Germinal center (tissue), 1 donor: ENCODE measurements at regions not wholly inside any gene's neighbourhood (a gene's known extent, or its start where the extent isn't known, plus 50 kb on each side); places are given as distances from the start of the nearest gene placed in this dataset.
"Not testable (repeated sequence)": the region's sequence is repeated elsewhere in the genome, so short reads cannot be mapped to it uniquely, and the experiment has no call there.

ENCODE experiments used
- DNase-seq: peaks from one replicate; pipeline ENCODE4 v3.0.0; 2012; ENCODE audit warnings: mixed read lengths, low spot score

- DNase-seq = no peak
Measured at GRCh38 chr17:37859451-37859850, 64.8 kb upstream of the TBC1D3K start.

GRCh38 chr17:37858391-37858790 lies 65.8 kb upstream of the TBC1D3K start:
- not testable (repeated sequence) for DNase-seq

GRCh38 chr17:37856245-37856644 lies 68.0 kb upstream of the TBC1D3K start:
- no peak for DNase-seq

GRCh38 chr17:37849617-37849972 lies 74.6 kb upstream of the TBC1D3K start:
- DNase-seq = no peak

- DNase-seq = peak; percentile 2
Measured at GRCh38 chr17:37848690-37849616, 75.3 kb upstream of the TBC1D3K start.

- DNase-seq = no peak
Measured at GRCh38 chr17:37847811-37848331, 76.3 kb upstream of the TBC1D3K start.

- no peak for DNase-seq
Measured at GRCh38 chr17:37847102-37847501, 77.1 kb upstream of the TBC1D3K start.

GRCh38 chr17:37844977-37845293 lies 79.3 kb upstream of the TBC1D3K start:
- no peak for DNase-seq

GRCh38 chr17:37844158-37844976 lies 79.8 kb upstream of the TBC1D3K start:
- DNase-seq = peak; percentile 69

GRCh38 chr17:37842401-37842800 lies 81.8 kb upstream of the TBC1D3K start:
- no peak for DNase-seq

GRCh38 chr17:37841232-37841631 lies 83.0 kb upstream of the TBC1D3K start:
- DNase-seq = no peak

- no peak for DNase-seq
Measured at GRCh38 chr17:37840576-37840975, 83.6 kb upstream of the TBC1D3K start.

GRCh38 chr17:37839196-37839978 lies 84.8 kb upstream of the TBC1D3K start:
- no peak for DNase-seq

GRCh38 chr17:37838276-37838675 lies 85.9 kb upstream of the TBC1D3K start:
- no peak for DNase-seq

- no peak for DNase-seq
Measured at GRCh38 chr17:37836593-37836992, 87.6 kb upstream of the TBC1D3K start.

GRCh38 chr17:37834168-37834567 lies 89.3 kb upstream of the HNF1B start:
- DNase-seq = no peak

GRCh38 chr17:37833237-37833859 lies 88.5 kb upstream of the HNF1B start:
- DNase-seq = no peak

GRCh38 chr17:37831986-37832385 lies 87.1 kb upstream of the HNF1B start:
- DNase-seq = no peak

- DNase-seq = no peak
Measured at GRCh38 chr17:37831492-37831891, 86.6 kb upstream of the HNF1B start.

GRCh38 chr17:37830151-37830993 lies 85.5 kb upstream of the HNF1B start:
- DNase-seq = peak; percentile 38
